ENCODE measurements at regions not wholly inside any gene's neighbourhood (a gene's known extent, or its start where the extent isn't known, plus 50 kb on each side); places are given as distances from the start of the nearest gene placed in this dataset.

GRCh38 chr22:26751217-26751616 lies 93.8 kb downstream of the MIAT start:
- H3K4me1 ChIP-seq: peaks cover 0 to 5% (median 0%) of the 10 kb centered on the region in 4 donors
- no peak overlapping the region for H3K27ac ChIP-seq
- intact Hi-C loops (cut with DNase I; ENCODE audit: low total_unique reads): loop anchor here (10.0 kb wide), 1 partner anchor 1054 kb away; the partner anchor contains the start of gene MN1
- TF ChIP-seq POLR2A (IDR thresholded peaks at IDR 0.05): no peak
- no peak for TF ChIP-seq EP300 (IDR thresholded peaks at IDR 0.05)
- no peak for TF ChIP-seq POLR2AphosphoS5 (IDR thresholded peaks at IDR 0.05)
- no peak for TF ChIP-seq CTCF (IDR thresholded peaks at IDR 0.05)
- 26 to 40% (median 38%) methylated on average over 5 of the region's 5 CpGs for WGBS, 5 donors
- H3K4me3 ChIP-seq: no peak overlapping the region
- no peaks in the 10 kb centered on the region for H3K27me3 ChIP-seq
- H3K9me3 ChIP-seq: peaks cover 0 to 7% (median 0%) of the 10 kb centered on the region in 4 donors
- DNase-seq: peak in 1 of 2 donors; percentile 39
- no peaks in the 10 kb centered on the region for H3K36me3 ChIP-seq

GRCh38 chr22:26753125-26753862 lies 95.9 kb downstream of the MIAT start:
- TF ChIP-seq CTCF (IDR thresholded peaks at IDR 0.05) (no peak), EP300 (IDR thresholded peaks at IDR 0.05) (no peak), POLR2AphosphoS5 (IDR thresholded peaks at IDR 0.05) (no peak), POLR2A (IDR thresholded peaks at IDR 0.05) (no peak)
- no peaks in the 10 kb centered on the region for H3K36me3 ChIP-seq
- peaks cover 0 to 12% (median 0%) of the 10 kb centered on the region in 4 donors for H3K9me3 ChIP-seq
- H3K27ac ChIP-seq: no peak overlapping the region
- DNase-seq: no peak
- no peaks in the 10 kb centered on the region for H3K27me3 ChIP-seq
- peaks cover 0 to 12% (median 6%) of the 10 kb centered on the region in 4 donors for H3K4me1 ChIP-seq
- 88 to 91% (median 90%) methylated on average over 10 of the region's 10 CpGs for WGBS, 5 donors
- no peak overlapping the region for H3K4me3 ChIP-seq
- intact Hi-C loops (cut with DNase I; ENCODE audit: low total_unique reads): loop anchor here (10.0 kb wide), 1 partner anchor 1052 kb away; the partner anchor contains the start of gene MN1

- WGBS, 5 donors: 1 to 20% (median 11%) methylated on average over 30 to 47 of the region's 47 CpGs
- Histone ChIP-seq H3K9me3 (peaks cover 0 to 10% (median 0%) of the 10 kb centered on the region in 4 donors), H3K36me3 (no peaks in the 10 kb centered on the region), H3K27ac (no peak overlapping the region), H3K4me1 (peaks cover 0 to 7% (median 6%) of the 10 kb centered on the region in 4 donors), H3K27me3 (no peaks in the 10 kb centered on the region), H3K4me3 (peak overlapping the region; percentile 19 to 37 (median 26))
- TF ChIP-seq CTCF (IDR thresholded peaks at IDR 0.05): peak in 5 of 7 experiments; percentile 51 to 96 (median 89)
- no peak for TF ChIP-seq EP300 (IDR thresholded peaks at IDR 0.05)
- peak; percentile 59 to 81 for DNase-seq
- intact Hi-C loops (cut with DNase I; ENCODE audit: low total_unique reads): loop anchor here (10.0 kb wide), 1 partner anchor 1048 kb away; the partner anchor contains the start of gene MN1
Measured at GRCh38 chr22:26756675-26757293, 99.4 kb downstream of the MIAT start.

GRCh38 chr22:26757496-26757895 lies 100.1 kb downstream of the MIAT start:
- Histone ChIP-seq H3K4me1 (peaks cover 0 to 7% (median 6%) of the 10 kb centered on the region in 4 donors), H3K4me3 (no peak overlapping the region), H3K27me3 (no peaks in the 10 kb centered on the region), H3K9me3 (peaks cover 0 to 6% (median 0%) of the 10 kb centered on the region in 4 donors), H3K36me3 (no peaks in the 10 kb centered on the region), H3K27ac (no peak overlapping the region)
- intact Hi-C loops (cut with DNase I; ENCODE audit: low total_unique reads): loop anchor here (10.0 kb wide), 1 partner anchor 1047 kb away; the partner anchor contains the start of gene MN1
- DNase-seq: no peak
- WGBS, 5 donors: 92 to 98% (median 97%) methylated on average over 4 of the region's 4 CpGs
- TF ChIP-seq POLR2AphosphoS5 (IDR thresholded peaks at IDR 0.05) (no peak), CTCF (IDR thresholded peaks at IDR 0.05) (no peak), EP300 (IDR thresholded peaks at IDR 0.05) (no peak), POLR2A (IDR thresholded peaks at IDR 0.05) (no peak)

All from stomach (tissue), 8 donors.